Stimulated activated CD4-positive, alpha-beta T cell treated with anti-CD3 and anti-CD28 coated beads, Interleukin-1b, Interleukin-23, amount 100 ng/mL, for 1 hour (primary cell): ENCODE measurements at regions not wholly inside any gene's neighbourhood (a gene's known extent, or its start where the extent isn't known, plus 50 kb on each side); places are given as distances from the start of the nearest gene placed in this dataset.
"Not testable (repeated sequence)": the region's sequence is repeated elsewhere in the genome, so short reads cannot be mapped to it uniquely, and the experiment has no call there.

Experiments used
- DNase-seq, 2 donors: peaks; one replicate each; pipeline ENCODE4 v3.0.0-alpha.2; 2020; ENCODE audit warnings: low read depth in 2 of 2

DNA sequence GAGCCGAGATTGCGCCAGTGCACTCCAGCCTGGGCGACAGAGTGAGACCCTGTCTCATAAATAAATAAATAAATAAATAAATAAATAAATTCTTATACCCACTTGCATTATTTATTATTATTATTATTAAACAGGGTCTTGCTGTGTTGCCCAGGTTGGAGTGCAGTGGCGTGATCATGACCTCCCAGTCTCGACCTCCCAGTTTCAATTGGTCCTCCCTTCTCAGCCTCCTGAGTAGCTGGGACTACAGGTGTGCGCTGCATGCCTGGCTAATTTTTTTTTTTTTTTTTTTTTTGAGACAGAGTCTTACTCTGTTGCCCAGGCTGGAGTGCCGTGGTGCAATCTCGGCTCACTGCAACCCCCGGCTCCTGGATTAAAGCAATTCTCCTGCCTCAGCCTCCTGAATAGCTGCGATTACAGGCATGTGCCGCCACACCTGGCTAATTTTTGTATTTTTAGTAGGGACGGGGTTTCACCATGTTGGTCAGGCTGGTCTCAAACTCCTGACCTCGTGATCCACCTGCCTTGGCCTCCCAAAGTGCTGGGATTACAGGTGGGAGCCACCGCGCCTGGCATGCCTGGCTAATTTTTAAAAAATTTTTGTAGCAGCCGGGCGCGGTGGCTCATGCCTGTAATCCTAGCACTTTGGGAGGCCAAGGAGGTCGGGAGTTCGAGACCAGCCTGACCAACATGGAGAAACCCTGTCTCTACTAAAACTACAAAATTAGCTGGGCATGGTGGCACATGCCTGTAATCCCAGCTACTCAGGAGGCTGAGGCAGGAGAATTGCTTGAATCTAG lies 150.2 kb downstream of the SEC14L1 start:
- DNase-seq: not testable (repeated sequence)

DNA sequence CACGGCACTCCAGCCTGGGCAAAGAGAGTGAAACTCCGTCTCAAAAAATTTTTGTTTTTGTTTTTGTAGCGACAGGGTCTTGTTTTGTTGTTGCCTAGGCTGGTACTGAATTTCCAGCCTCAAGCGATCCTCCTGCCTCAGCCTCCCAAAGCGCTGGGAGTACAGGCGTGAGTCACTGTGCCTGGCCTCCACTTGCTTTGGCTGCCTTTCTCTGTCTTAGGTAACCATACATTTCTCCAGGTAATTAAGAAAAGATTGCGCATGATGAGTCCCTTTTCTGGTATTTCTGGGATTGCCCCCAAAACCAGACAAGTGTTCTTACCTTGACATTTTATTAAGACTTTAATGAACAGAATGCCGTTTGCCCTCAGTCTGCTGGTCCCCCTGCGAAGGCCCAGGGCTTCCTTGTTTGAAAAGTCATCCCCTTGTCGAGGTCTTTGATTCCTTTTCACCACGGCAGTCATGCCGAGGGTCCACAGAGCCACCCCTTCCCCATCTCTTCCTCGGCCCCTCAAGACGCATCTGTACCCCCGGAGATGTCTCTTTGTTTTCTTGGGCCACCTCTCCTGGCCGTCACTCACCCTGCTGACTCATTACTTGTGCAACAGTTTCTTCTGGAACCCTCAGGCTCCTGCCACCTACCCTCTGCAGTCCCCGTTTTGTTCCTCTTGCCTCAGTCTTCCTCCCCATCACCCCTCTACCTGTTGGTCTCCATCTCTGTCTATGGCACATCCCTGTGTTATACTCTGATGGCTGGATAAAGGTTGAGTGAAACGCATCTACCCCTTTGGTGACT lies 151.0 kb downstream of the SEC14L1 start:
- no peak for DNase-seq

DNA sequence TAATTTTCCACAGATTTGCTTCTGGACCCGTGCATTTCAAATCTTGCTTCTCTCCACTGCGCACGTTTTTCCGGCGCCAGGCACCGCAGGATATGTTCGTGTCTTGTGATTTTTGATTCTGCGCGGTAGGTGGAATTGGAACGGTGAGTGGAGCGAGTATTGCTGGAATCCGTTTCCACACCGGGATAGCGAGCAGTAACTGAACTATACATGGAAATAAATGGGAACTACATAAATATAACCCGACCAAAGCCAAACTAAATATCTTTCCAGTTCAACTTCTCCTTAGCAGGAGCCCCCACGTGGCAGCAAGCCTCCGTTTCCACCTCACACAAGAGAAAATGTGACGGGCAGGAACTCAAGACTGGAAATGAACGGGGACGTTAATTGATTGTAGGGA lies 154.0 kb downstream of the SEC14L1 start:
- DNase-seq: no peak

DNA sequence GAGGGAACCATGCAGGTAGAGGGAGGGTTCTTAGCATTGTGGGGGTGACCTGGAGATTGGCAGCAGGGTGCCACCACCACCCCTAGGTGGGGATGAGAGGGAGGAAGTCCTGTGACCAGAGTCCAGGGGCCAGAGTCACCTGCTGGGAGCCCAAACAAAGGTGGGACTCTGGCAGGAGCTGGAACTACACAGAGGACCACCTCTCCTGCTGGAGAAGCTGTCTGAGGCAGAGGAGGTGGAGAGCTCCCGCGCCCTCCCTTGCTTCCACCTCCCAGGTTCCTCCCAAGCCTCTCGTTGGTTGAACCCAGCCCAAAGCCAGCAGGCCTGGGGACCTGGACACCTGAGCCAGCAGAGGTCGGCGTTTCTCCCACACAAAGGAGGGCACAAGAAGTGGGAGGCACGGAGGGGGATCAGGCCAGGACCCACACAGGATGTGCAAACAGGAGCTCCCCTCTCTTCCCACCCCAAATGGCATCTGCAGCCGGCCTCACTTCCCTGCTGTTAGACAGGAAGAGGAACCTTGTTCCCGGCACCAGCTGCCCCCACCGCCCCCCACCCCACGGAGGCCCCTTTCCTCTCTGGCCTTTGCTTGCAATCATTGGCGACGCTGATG lies 154.6 kb downstream of the SEC14L1 start:
- DNase-seq: no peak

DNA sequence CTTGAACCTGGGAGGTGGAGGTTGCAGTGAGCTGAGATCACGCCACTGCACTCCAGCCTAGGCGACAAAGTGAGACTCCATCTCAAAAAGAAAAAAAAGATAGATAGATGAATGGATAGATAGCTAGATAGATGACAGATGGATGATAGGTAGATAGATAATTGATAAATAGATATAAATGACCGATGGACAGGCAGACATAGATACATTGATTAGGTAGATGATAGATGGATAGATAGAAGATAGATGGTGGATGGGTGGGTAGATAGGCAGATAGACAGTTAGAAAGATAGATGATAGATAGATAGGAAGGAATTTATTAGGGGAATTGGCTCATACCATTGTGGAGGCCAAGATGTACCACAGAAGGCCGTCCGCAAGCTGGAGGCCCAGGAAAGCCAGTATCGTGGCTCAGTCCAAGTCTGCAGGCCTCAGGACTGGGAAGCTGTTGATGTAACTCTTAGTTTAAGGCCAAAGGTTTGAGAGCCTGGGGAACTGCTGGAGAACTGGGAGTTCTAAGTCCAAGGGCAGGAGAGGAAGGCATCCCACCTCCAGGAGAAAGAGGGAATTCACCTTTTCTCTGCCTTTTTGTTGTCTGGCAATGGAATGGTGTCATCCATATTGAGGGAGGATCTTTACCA lies 156.1 kb downstream of the SEC14L1 start:
- no peak for DNase-seq

DNA sequence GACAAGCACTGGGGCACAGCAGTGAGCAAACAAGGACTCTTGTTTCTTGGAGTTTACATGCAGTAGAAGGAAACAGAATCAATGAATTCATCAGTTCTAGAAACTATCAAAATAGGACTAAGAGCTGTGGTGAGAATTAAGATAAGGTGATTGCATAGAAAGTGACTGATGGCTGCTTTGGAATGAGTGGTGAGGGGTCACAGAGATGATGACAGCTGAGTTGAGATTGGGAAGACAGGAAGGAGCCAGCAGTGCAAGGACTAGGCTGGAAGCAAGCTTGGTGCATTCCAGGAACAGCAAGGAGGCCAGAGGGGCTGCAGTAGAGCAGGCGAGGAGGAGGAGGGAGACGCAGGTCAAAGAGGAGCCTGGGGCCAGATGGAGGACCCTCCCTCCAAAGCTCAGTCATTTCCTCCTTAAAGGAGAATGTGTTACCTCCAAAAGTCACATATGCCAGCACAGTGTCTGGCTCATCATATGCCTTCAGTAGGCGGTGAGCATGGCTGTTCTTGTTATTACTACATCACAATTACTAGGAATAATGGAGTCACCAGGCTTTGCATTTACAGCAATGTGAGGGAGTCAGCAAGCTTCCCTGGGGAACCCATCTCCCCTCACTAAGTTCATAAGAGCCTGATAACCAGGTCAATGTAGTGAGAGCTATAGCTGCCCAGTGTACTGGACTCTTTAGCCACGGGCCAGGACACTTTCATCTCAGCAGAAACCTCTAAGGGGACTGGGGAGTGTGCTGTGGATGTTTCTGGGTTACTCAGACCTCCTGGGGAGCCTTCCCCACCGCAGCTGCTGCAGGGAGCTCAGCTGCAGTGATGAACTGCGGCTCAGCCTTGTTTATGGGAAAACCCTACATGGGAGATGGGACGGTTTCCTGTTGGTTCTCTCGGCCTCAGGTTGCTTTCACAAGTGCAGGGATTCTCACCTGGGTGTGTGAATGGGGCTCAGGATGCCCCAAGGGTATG lies 157.2 kb downstream of the SEC14L1 start:
- DNase-seq: no peak

DNA sequence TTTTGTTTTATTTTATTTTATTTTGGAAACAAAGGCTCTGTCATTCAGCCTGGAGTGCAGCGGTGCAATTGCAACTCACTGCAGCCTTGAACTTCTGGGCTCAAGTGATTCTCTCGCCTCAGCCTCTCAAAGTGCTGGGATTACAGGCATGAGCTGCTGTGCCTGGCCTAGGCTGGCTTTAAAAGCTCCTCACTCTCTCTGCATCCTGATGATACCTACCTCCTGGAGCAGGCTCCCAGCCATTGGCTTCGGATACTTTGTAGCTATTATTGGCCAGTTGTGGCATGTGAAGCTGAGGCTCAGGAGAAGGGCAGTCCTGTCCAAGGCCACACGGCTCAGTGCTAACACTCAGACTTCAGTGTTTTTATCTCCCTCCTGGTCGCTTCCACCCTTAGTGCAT lies 158.0 kb downstream of the SEC14L1 start:
- DNase-seq: no peak

DNA sequence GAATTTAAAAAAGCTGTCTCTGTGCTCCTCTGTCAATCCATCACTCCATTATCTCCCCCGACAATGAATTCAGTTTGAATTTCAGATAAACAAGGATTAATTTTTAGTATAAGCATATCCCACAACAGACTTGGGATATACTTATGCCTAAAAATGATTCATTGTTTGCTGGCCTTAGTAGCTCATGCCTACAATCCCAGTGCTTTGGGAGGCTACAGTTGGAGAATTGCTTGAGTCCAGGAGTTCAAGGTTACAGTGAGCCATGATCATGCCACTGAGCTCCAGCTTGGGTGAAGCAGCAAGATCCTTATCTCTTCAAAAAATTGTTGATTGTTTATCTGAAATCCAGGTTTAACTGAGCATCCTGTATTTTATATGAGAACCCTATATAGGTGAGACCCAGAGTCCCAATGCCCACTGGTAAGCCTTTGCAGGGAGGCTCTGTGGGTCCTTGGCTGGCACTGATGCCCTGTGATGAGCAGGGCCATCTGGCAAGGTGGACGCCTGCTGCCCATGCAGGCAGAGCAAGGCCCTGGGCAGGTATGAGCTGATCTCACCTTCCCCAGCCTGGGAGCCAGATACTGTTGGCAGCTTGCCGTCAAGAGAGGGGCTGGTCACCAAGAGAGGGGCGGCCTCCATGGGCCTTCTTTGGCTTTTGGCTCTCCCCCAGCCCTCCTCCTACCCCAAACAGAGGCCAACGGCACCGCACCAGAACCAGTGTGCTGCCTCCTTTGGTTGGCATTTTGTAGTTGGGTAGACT lies 158.7 kb downstream of the SEC14L1 start:
- no peak for DNase-seq

DNA sequence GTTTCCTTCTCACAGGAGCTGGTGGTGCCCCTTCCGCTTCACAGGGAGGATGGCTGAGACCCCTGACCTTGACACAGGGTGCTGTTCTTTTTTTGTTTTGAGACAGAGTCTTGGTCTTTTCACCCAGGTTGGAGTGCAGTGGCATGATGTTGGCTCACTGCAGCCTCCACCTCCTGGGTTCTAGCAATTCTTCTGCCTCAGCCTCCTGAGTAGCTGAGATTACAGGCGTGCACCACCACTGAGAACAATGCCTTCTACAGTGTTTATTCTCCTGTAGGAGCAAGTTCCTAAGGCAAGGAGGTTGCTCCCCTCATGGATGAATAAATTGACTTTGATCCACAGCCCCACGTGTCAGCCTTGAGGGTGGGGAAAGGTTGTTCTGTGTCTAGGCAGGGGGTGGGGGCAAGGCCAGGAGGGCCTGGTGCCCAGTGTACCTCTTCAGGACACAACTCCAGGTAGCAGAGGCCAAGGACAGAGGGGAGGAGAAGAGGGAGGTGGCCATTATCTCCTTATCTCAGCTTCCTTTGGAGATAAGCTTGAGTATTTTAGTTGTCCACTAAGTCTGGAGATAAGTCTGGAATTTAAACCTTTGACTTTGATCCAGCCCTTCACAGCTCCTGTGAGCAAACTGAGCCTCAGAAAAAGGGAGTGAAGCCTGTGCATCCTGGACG lies 159.4 kb downstream of the SEC14L1 start:
- DNase-seq: no peak

DNA sequence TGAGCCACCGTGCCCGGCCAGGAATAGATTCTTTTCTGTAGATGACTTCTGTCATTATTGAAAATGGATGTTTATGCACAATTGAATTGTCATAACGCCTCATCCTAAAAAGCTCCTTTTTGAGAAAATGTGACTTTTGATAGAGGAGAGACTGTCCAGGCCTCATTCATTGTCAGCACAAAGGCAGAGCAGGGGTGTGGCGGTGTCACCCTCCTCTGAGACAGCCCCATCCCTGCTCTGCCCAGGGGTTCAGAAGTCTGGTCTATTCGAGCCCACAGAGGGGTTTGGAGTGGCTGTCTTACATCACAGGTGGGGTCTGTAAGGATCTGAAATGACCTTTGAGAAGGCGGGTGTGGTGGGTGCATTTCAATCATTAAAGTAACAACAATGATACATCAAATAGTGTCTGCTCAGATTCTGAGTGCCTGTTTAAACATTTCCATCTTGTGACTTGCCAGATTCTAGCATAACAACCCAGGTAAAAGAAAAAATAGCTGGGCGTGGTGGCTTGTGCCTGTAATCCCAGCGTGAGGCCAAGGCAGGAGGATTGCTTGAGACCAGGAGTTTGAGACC lies 161.0 kb downstream of the SEC14L1 start:
- no peak for DNase-seq

DNA sequence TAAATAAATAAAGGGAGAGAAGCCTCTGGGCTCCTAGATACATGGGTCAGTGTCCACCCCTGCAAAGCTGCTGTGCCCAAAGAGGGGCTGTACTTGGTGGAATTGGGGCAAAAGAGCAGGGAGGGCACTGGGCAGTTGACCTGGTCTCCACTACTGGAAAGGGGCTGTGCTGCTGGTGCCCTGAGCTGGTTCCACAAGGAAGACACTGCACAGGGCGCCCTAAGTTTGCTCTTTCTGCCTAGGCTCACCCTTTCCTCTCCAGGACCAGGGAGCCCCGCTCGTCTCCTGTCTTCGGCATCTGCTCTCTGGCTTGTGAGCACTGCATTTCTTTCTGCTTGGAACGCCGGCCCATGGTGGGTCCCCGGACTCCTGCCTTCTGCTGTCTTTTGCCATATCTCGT lies 161.9 kb downstream of the SEC14L1 start:
- no peak for DNase-seq

DNA sequence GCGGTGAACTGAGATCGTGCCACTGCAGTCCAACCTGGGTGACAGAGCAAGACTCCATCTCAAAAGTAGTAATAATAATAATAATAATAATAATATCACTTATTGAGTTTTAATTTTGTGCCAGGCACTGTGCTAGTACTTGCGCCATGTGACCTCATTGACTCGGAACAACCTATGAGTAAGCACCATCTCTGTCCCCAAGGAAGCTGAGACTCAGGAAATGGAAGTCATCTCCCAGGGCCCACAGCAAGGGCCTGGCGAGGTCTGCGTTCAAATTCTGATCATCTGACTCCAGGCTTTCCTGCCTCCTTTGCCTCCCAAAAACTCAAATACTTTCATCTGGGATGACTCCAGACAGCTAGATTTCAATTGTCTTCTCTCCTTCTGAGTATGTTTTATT lies 162.9 kb downstream of the SEC14L1 start:
- DNase-seq: no peak

DNA sequence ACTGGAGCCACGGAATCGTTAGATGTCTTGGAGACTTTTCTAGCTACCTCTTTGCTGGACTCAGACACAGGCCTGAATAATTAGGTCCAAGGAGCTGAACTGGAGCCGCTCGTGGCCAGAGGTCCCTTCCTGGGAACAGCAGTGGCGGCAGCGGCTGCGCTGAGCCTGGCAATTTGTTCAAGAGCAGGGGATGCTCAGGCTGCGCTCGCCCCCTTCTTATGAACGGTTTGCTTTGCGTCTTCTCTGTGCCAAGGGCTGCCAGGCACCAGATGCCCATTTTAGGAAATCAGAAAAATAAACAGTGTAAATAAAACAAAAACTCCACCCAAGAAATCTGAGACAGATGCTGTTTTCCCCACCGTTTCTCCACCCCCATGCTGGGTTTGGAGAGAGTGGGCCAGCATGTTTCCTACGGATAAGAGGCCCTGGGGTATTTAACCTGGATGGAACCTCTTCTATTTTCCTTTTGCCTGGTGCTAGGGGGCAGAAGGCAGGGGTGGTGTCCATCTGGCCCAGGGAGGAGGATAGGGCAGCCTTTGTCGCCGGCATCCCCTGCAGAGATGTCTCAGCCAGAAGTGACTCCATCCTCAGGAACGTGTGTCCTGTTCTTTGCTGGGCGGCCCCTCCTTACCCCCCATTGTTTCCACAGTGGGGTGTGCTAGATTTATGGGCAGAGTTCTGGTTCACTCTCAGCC lies 163.4 kb downstream of the SEC14L1 start:
- no peak for DNase-seq

DNA sequence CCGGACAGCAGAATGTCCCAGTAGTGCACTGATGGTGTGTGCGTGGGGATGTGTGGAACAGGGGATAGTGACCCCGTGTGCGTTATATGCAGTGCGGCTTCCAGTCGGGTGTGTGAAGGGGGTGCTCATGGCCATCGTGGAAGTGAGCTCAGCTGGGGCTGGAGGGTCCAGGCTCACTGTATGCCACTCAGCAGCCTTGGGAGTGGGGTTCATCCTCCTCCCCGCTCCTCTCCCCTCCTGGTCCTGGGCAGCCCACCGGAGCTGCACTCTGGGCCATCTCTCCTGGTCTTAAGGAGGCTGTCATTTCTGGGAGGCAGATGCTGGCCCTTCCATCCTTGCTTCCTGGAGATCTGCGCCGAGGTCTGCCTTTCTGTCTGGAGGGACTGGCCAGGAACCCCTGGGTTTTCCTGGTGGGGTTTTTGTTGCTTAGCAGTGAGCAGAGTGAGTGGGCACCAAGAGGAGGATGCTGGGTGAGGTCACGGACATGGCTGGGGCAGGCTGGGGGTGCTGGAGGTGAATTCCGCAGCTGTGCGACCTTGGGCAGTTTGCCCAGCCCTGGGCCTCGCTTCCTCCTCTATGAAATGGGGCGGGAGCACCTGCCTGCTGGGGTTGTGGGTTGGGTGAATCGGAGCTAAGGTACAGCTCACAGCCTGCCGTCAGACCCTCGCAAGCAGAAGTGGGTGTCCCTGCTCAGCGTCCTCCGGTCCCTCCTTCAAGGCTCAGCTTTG lies 164.1 kb downstream of the SEC14L1 start:
- DNase-seq: no peak

DNA sequence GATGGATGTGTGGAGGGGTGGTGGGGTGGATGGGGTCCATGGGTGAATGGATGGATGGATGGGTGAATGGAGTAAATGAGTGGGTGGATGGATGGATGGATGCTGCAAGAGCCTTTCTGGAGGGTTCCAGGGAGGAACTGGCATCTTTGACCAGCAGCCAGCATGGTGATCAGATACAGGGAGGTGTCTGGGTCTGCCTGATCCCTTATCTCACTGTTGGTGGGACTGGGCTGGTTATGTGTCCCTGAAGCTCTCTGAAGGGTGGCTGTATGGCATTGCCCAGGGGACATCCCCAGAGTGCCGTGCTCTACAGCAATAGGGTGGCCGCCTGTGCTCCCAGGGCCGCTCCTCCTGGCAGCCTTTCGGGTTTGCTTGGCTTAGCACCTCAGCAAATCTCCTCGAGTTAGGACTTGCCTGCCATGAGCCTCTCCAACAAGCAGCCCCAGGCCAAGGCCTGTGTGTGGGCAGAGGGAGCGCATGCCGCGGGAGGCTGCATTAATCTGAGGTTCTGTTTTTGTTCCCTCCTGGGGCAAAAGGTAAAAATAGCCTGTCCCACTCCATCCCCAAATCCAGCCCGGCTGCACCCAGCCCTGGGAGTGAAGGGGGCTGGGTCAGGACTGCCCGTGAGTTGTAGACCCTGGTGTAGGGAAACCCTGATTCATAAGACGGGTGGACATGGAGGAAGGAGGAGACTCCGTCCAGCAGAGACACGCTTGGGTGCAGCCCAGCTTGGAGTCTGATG lies 165.4 kb downstream of the SEC14L1 start:
- DNase-seq: no peak

DNA sequence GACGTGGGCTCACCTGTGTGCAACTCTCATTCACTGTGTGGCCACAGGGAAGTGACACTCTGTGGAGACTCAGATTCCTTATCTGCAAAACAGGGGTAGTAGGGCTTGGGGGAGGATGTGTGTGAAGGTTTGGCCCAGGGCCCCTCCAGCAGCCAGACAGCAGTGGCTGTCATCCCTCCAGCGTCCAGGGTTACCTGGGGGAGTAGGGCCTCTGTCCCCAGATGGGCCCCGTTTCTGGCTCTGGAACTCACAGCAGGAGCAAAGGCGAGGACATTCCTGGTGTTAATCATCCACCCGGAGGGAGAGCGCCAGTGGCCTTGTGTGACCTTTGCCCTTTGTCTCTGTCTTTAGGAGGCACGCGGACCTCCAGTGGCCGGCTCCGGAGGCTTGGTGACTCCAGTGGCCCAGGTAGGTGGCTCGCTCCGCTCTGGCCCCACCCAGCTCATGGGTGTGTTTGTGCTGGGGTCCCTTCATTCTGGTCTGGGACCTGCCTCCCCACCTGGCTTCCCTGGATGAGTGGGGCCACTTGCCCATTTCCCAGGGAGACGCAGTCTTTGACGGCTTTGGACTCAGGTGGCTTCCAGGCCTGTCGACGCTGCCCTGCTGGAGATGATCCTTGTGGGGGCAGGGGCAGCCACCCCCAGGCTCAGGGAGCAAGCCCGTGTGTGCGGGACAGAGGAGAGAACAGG lies 166.2 kb downstream of the SEC14L1 start:
- DNase-seq: no peak
